Tibial nerve (tissue), 4 donors: ENCODE measurements at regions not wholly inside any gene's neighbourhood (a gene's known extent, or its start where the extent isn't known, plus 50 kb on each side); places are given as distances from the start of the nearest gene placed in this dataset.

Experiments
- CTCF ChIP-seq, 5 experiments: fragments of 200-600 bp in 3 of 5; fragments of 450-650 bp in 2 of 5; sonication (generic) in 3 of 5; IDR thresholded peaks; one replicate each; pipeline ENCODE4 v1.5.1; 2016 to 2019; ENCODE audit warnings: antibody characterized with exemption in 5 of 5, mild to moderate bottlenecking in 3 of 5, moderate library complexity in 2 of 5
- EP300 ChIP-seq, 2 donors: sonication (generic); formaldehyde crosslinking; IDR thresholded peaks; one replicate each; pipeline ENCODE4 v1.6.1; 2017; ENCODE audit warnings: antibody characterized with exemption in 2 of 2, mild to moderate bottlenecking in 1 of 2
- POLR2A ChIP-seq, 2 donors: fragments of 450-650 bp; IDR thresholded peaks; one replicate each; pipeline ENCODE4 v1.6.1; 2017; ENCODE audit warnings: antibody characterized with exemption in 2 of 2, mild to moderate bottlenecking in 2 of 2, moderate library complexity in 2 of 2

- TF ChIP-seq POLR2A (IDR thresholded peaks at IDR 0.05) (no peak), CTCF (IDR thresholded peaks at IDR 0.05) (no peak), EP300 (IDR thresholded peaks at IDR 0.05) (no peak)
Measured at GRCh38 chr20:60806824-60807223, 445.2 kb upstream of the CDH4 start.
